B cell (primary cell): ENCODE measurements at regions not wholly inside any gene's neighbourhood (a gene's known extent, or its start where the extent isn't known, plus 50 kb on each side); places are given as distances from the start of the nearest gene placed in this dataset.

Source experiments
- CTCF ChIP-seq: fragments of 200-600 bp; IDR thresholded peaks from one replicate; pipeline ENCODE4 v1.8.0; 2022; ENCODE audit warnings: antibody characterized with exemption, mild to moderate bottlenecking
- EZH2 ChIP-seq: IDR thresholded peaks from 2 replicates; pipeline ENCODE4 v1.6.1; 2012; ENCODE audit warnings: borderline replicate concordance, low read depth, mild to moderate bottlenecking, moderate library complexity, low read length; ENCODE audit not compliant: insufficient read depth, poor library complexity, severe bottlenecking

- TF ChIP-seq CTCF: no peak
- TF ChIP-seq EZH2: no peak
Observed at GRCh38 chrX:150185766-150186165, 177.4 kb upstream of the MAMLD1 start.
